ENCODE measurements at regions not wholly inside any gene's neighbourhood (a gene's known extent, or its start where the extent isn't known, plus 50 kb on each side); places are given as distances from the start of the nearest gene placed in this dataset.
"Not testable (repeated sequence)": the region's sequence is repeated elsewhere in the genome, so short reads cannot be mapped to it uniquely, and the experiment has no call there.

GRCh38 chr6:68502946-68503345 lies 132.1 kb upstream of the ADGRB3 start:
- no peak for DNase-seq (ENCODE audit: insufficient read length, low spot score)
- TF ChIP-seq SPI1 (IDR thresholded peaks at IDR 0.05; ENCODE audit: low read depth, low read length) = no peak
- no peak for FAIRE-seq

- TF ChIP-seq TAF1 (IDR thresholded peaks at IDR 0.05; ENCODE audit: low read depth, low read length) = no peak
- no peak for TF ChIP-seq POU2F2 (IDR thresholded peaks at IDR 0.05; ENCODE audit: low read depth, low read length)
- TF ChIP-seq POLR2A (IDR thresholded peaks at IDR 0.05; ENCODE audit: low read depth, low read length) = no peak
- TF ChIP-seq POLR2AphosphoS5 (IDR thresholded peaks at IDR 0.05; ENCODE audit: low read depth, low read length) = no peak
- no peak for TF ChIP-seq PAX5 (IDR thresholded peaks at IDR 0.05; ENCODE audit: insufficient read depth, low read length, severe bottlenecking)
- TF ChIP-seq SPI1 (IDR thresholded peaks at IDR 0.05; ENCODE audit: low read depth, low read length) = no peak
- FAIRE-seq (no peak), DNase-seq (ENCODE audit: insufficient read length, low spot score) (no peak)
These were observed 137.2 kb upstream of the ADGRB3 start for GRCh38 chr6:68497927-68498326.

- not testable (repeated sequence) for DNase-seq (ENCODE audit: insufficient read length, low spot score); FAIRE-seq
These were observed 140.2 kb upstream of the ADGRB3 start for GRCh38 chr6:68494880-68495279.

GRCh38 chr6:68476611-68477010 lies 158.5 kb upstream of the ADGRB3 start:
- no peak for FAIRE-seq
- DNase-seq (ENCODE audit: insufficient read length, low spot score) = no peak
- TF ChIP-seq PAX5 (IDR thresholded peaks at IDR 0.05; ENCODE audit: insufficient read depth, low read length, severe bottlenecking) (no peak), POU2F2 (IDR thresholded peaks at IDR 0.05; ENCODE audit: low read depth, low read length) (no peak), TAF1 (IDR thresholded peaks at IDR 0.05; ENCODE audit: low read depth, low read length) (no peak), POLR2AphosphoS5 (IDR thresholded peaks at IDR 0.05; ENCODE audit: low read depth, low read length) (no peak), SPI1 (IDR thresholded peaks at IDR 0.05; ENCODE audit: low read depth, low read length) (no peak), POLR2A (IDR thresholded peaks at IDR 0.05; ENCODE audit: low read depth, low read length) (no peak)

- DNase-seq (ENCODE audit: insufficient read length, low spot score) (no peak), FAIRE-seq (no peak)
- no peak for TF ChIP-seq POLR2A (IDR thresholded peaks at IDR 0.05; ENCODE audit: low read depth, low read length)
- TF ChIP-seq SPI1 (IDR thresholded peaks at IDR 0.05; ENCODE audit: low read depth, low read length) = no peak
- no peak for TF ChIP-seq POU2F2 (IDR thresholded peaks at IDR 0.05; ENCODE audit: low read depth, low read length)
- no peak for TF ChIP-seq POLR2AphosphoS5 (IDR thresholded peaks at IDR 0.05; ENCODE audit: low read depth, low read length)
- no peak for TF ChIP-seq PAX5 (IDR thresholded peaks at IDR 0.05; ENCODE audit: insufficient read depth, low read length, severe bottlenecking)
- no peak for TF ChIP-seq TAF1 (IDR thresholded peaks at IDR 0.05; ENCODE audit: low read depth, low read length)
These were observed 161.5 kb upstream of the ADGRB3 start for GRCh38 chr6:68473433-68474210.

- FAIRE-seq = no peak
- TF ChIP-seq POU2F2 (IDR thresholded peaks at IDR 0.05; ENCODE audit: low read depth, low read length) = no peak
- TF ChIP-seq TAF1 (IDR thresholded peaks at IDR 0.05; ENCODE audit: low read depth, low read length) = no peak
- TF ChIP-seq PAX5 (IDR thresholded peaks at IDR 0.05; ENCODE audit: insufficient read depth, low read length, severe bottlenecking) = no peak
- no peak for TF ChIP-seq SPI1 (IDR thresholded peaks at IDR 0.05; ENCODE audit: low read depth, low read length)
- TF ChIP-seq POLR2AphosphoS5 (IDR thresholded peaks at IDR 0.05; ENCODE audit: low read depth, low read length) = no peak
- no peak for TF ChIP-seq POLR2A (IDR thresholded peaks at IDR 0.05; ENCODE audit: low read depth, low read length)
- DNase-seq (ENCODE audit: insufficient read length, low spot score) = no peak
These were observed 166.7 kb upstream of the ADGRB3 start for GRCh38 chr6:68468244-68468884.

- TF ChIP-seq POU2F2 (IDR thresholded peaks at IDR 0.05; ENCODE audit: low read depth, low read length) (no peak), SPI1 (IDR thresholded peaks at IDR 0.05; ENCODE audit: low read depth, low read length) (no peak)
- no peak for FAIRE-seq
These were observed 176.6 kb upstream of the ADGRB3 start for GRCh38 chr6:68458447-68458846.

GRCh38 chr6:68447112-68447511 lies 188.0 kb upstream of the ADGRB3 start:
- no peak for FAIRE-seq
- no peak for DNase-seq (ENCODE audit: insufficient read length, low spot score)
- TF ChIP-seq PAX5 (IDR thresholded peaks at IDR 0.05; ENCODE audit: insufficient read depth, low read length, severe bottlenecking) (no peak), POU2F2 (IDR thresholded peaks at IDR 0.05; ENCODE audit: low read depth, low read length) (no peak)

More at GRCh38 chr6:68458447-68458846, 176.6 kb upstream of the ADGRB3 start:
- no peak for DNase-seq (ENCODE audit: insufficient read length, low spot score)

GRCh38 chr6:68445926-68446325 lies 189.2 kb upstream of the ADGRB3 start:
- DNase-seq (ENCODE audit: insufficient read length, low spot score) = no peak
- no peak for TF ChIP-seq POU2F2 (IDR thresholded peaks at IDR 0.05; ENCODE audit: low read depth, low read length)
- no peak for TF ChIP-seq POLR2A (IDR thresholded peaks at IDR 0.05; ENCODE audit: low read depth, low read length)
- no peak for TF ChIP-seq PAX5 (IDR thresholded peaks at IDR 0.05; ENCODE audit: insufficient read depth, low read length, severe bottlenecking)
- TF ChIP-seq POLR2AphosphoS5 (IDR thresholded peaks at IDR 0.05; ENCODE audit: low read depth, low read length) = no peak
- TF ChIP-seq SPI1 (IDR thresholded peaks at IDR 0.05; ENCODE audit: low read depth, low read length) = no peak
- no peak for TF ChIP-seq TAF1 (IDR thresholded peaks at IDR 0.05; ENCODE audit: low read depth, low read length)

GRCh38 chr6:68443704-68444103 lies 191.4 kb upstream of the ADGRB3 start:
- DNase-seq (ENCODE audit: insufficient read length, low spot score) = no peak

More at GRCh38 chr6:68445926-68446325, 189.2 kb upstream of the ADGRB3 start:
- FAIRE-seq = no peak

More at GRCh38 chr6:68443704-68444103, 191.4 kb upstream of the ADGRB3 start:
- TF ChIP-seq PAX5 (IDR thresholded peaks at IDR 0.05; ENCODE audit: insufficient read depth, low read length, severe bottlenecking) (no peak), TAF1 (IDR thresholded peaks at IDR 0.05; ENCODE audit: low read depth, low read length) (no peak), SPI1 (IDR thresholded peaks at IDR 0.05; ENCODE audit: low read depth, low read length) (no peak), POLR2A (IDR thresholded peaks at IDR 0.05; ENCODE audit: low read depth, low read length) (no peak), POU2F2 (IDR thresholded peaks at IDR 0.05; ENCODE audit: low read depth, low read length) (no peak), POLR2AphosphoS5 (IDR thresholded peaks at IDR 0.05; ENCODE audit: low read depth, low read length) (no peak)
- FAIRE-seq = no peak

All from GM12891 (cell line).